HG02852 (cell line): ENCODE measurements at regions not wholly inside any gene's neighbourhood (a gene's known extent, or its start where the extent isn't known, plus 50 kb on each side); places are given as distances from the start of the nearest gene placed in this dataset.
"Not testable (repeated sequence)": the region's sequence is repeated elsewhere in the genome, so short reads cannot be mapped to it uniquely, and the experiment has no call there.

Experiments used
- ATAC-seq: cut with Tn5 transposase; IDR thresholded peaks from one replicate; pipeline ENCODE4 v1.9.1; 2021; ENCODE audit warnings: mild to moderate bottlenecking, moderate library complexity; ENCODE audit not compliant: unreplicated experiment

GRCh38 chr9:108803428-108804065 lies 52.2 kb downstream of the ACTL7B start:
- no peak for ATAC-seq

- no peak for ATAC-seq
Measured at GRCh38 chr9:108802967-108803366, 52.8 kb downstream of the ACTL7B start.

DNA sequence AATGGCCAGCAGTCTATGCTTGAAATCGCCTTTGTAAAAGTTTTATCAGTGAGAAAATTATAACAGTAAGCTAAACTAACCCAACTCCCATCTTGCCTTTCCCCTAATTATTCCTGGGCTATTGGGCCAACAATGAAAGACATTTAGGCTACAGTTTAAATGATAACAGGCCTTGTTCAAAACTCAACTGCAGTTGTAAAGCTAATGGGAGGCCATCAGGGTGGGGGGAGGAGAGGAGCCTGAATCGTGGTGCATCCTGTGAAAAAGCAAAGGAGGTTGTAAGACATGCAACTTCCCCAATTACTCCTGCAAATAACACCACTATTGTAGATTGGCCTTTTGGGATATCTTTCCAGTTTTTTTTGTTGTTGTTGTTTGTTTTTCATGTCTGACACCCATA lies 53.8 kb downstream of the ACTL7B start:
- ATAC-seq, result no peak

DNA sequence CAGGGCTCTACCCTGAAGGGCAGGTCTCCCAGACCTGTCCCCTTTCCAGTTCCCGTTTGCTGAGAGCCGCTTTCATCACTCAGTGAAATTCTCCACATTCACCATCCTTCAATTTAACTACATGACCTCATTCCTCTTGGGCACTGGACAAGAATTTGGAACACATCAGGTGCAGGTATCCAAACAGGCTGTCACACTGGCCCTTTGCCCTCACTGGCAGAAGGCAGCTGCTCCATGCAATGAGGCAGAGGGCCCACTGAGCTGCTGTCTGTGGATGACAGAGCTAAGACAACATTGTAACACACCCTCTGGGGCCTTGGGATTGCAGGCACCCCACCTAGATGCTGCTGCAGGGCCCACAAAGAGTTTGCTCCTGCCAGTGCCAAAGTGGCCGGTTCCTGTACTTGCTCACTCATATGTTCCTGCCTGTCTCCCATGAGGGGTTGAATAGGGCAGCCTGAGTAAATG lies 55.1 kb downstream of the ACTL7B start:
- ATAC-seq, result no peak

- ATAC-seq, result no peak
Measured at GRCh38 chr9:108793573-108793972, 62.2 kb downstream of the ACTL7B start.

- ATAC-seq, result no peak
Measured at GRCh38 chr9:108789742-108790141, 66.0 kb downstream of the ACTL7B start.

GRCh38 chr9:108787690-108788048 lies 68.1 kb downstream of the ACTL7B start:
- no peak for ATAC-seq

DNA sequence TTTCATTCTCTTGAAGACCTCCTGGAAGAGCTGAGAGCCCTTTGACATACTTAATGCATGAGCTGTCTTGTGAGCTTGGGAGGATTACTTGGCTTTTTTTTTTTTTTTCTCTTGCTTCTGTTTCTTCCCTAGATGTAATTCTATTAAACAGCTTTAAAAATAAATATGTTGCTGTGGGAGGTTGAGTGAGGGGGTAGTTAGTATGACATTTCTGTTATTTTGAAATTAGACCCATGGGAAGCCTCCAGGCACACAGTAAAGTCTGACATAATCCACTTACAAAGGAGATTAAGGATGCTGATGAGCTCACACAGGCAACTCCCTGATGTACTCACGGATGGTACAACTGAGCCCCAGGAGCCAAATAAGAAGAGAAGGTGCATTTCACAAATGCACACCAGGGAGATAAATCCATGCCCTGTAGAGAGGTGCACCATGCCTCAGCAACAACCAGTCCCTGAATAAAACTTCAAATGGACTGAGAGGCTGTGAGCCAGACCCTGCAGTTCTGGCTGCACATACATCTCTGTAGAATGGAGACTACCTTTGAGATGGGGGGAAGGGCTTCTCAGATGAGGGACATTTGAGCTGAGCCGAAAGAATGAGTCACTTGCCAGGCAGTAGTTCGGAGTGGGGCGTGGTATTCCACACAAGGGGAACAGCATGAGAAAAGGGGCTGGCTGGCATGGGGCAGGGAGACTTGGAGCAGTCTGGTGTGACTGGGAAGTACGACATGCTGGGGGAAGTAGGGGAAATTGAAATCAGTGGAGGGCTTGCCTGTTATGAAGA lies 68.7 kb downstream of the ACTL7B start:
- ATAC-seq, result no peak

GRCh38 chr9:108786322-108786721 lies 69.5 kb downstream of the ACTL7B start:
- no peak for ATAC-seq

GRCh38 chr9:108784998-108785397 lies 70.8 kb downstream of the ACTL7B start:
- no peak for ATAC-seq

DNA sequence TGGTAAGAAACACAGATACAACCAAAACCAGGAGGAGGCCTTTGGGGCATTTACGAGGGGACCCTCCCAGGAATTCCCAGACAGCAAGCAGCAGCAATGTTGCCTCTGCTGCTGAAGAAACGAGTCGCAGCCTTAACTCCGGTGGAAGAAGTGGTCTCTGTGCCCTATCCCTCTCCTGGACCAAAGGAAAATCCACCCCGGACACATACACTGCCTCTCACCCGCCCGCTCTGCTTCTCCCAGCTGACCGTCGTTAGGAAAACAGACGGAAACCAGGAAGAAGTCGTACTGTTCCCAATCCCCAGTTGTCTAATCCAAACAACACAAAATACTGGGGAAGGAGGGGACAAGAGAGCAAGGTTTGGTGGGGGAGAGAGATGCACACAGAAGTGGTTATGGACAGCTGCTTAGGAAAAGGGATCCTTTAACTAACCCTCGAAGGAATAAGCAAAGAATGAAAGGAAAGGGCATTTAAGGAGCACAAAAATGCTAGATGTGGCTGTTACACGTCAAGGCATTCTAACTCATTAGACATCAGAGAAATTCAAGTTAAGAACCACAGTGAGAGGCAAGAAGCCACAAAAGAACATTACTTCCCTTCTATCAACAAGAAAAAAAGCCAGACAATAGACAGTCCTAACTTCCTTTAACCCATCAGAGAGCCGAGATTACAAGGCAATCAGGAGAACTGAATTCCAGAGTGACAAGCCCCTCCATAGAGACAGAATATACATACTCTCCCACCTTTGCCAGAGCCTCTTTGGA lies 71.9 kb downstream of the ACTL7B start:
- ATAC-seq, result no peak

GRCh38 chr9:108783326-108783725 lies 72.5 kb downstream of the ACTL7B start:
- ATAC-seq, result no peak

DNA sequence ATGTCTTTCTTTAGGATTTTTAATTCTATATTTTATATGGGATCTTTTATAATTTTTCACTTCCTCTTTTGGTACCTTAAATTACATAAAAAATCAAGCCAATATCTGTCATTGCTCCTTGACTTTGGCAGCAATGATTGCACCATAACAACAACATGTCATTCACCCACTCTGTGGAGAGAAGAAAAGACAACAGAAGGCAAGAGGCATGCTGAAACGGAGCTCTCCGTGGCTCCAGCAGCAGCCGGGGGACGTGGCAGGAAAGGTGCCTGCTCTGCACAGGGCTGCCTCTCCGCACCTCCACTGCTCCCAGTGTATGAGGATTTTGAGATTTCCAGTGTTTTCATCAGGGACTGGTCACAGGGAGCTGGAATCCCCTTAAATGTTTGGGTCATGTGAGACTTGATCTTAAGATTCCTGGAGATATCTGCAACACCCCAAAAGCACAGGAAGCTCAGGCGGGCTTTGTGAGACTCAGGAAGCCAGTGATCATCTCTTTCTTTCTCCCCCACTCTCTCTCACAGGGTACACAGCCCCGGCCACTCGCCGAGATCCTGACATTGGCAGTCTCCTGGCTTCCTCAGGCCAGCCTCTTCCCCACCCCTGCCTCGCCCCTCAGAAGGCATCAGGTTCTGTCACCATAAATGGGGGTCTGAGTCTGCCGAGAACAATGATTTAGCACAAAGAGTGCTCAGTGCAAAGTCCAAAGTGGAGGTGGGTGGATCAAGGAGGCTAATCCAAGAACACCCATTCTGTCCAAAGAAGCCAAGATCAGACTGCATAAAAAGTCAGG lies 74.6 kb downstream of the ACTL7B start:
- ATAC-seq, result no peak

DNA sequence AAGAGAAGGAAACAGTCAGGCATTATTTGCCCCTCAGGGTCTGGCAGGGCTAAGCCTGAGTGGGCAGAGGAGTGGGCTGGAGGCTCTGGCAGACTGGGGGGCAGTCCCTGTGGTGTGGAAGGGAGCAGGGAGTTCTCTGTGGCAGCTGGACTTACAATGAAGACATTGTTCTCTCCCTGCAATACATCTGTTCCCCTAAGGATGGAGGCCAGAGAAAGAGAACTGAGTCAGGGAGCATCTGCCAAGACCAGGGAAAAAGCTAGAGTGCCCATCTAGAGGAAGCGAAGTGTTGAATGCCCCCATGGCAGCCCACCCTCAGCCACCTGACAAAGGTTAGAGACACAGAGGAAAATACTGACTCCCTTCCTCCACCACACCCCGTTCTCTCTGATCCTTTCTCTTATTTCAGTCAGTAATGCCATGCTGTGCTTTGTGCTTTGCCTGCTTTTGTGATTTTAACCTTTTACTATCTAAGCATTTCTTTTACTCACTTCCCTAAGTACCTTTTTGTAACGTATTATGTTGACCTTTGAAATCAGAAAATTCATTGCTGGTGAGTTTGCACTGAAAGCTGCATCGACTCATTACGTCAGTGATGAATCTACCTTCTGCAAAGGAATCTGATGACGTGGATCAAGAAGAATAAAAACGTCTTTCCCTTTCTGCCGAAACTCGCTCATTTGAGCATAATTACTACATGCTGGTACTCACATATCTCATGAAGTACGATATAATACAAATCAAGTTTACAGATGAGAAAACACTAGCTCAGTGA lies 76.0 kb downstream of the ACTL7B start:
- no peak for ATAC-seq

GRCh38 chr9:108776920-108777639 lies 78.7 kb downstream of the ACTL7B start:
- no peak for ATAC-seq

- no peak for ATAC-seq
Measured at GRCh38 chr9:108775901-108776306, 79.9 kb downstream of the ACTL7B start.

- ATAC-seq, result not testable (repeated sequence)
Measured at GRCh38 chr9:108774088-108774487, 81.7 kb downstream of the ACTL7B start.

- no peak for ATAC-seq
Measured at GRCh38 chr9:108772301-108772894, 83.4 kb downstream of the ACTL7B start.

DNA sequence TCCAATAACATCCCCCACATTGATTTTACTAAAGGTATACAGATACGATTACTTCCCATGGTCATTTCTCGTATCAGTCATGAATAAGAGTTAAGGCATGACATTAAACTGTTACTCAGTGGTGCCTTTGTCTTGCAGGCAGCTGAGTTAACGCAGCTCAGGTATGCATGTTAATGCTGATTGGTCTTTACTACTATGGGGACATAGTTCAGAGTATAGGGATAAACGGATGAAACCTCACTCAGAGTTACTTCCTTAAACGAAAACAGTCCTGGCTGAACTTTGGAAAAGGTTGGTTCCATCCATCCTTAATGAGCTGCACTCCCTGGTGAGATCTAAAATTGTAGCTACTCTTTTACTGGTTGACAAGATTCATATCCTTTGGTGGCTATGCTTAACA lies 87.0 kb downstream of the ACTL7B start:
- ATAC-seq, result no peak
